IMR-90 (cell line): ENCODE measurements at regions not wholly inside any gene's neighbourhood (a gene's known extent, or its start where the extent isn't known, plus 50 kb on each side); places are given as distances from the start of the nearest gene placed in this dataset.

Source experiments
- CHD1 ChIP-seq: IDR thresholded peaks from 2 replicates; pipeline ENCODE4 v1.6.1; 2012; ENCODE audit warnings: low read depth, low read length, improper control_type of control experiment
- FOS ChIP-seq: fragments of 150-350 bp; IDR thresholded peaks from 2 replicates; pipeline ENCODE4 v1.6.1; 2016; ENCODE audit warnings: low read depth, low read length
- MAZ ChIP-seq: IDR thresholded peaks from 2 replicates; pipeline ENCODE4 v1.6.1; 2012; ENCODE audit warnings: low read depth, mild to moderate bottlenecking, low read length, improper control_type of control experiment, moderate library complexity, borderline replicate concordance
- NFE2L2 ChIP-seq: fragments of 150-350 bp; IDR thresholded peaks from 2 replicates; pipeline ENCODE4 v1.6.1; 2016; ENCODE audit warnings: low read depth, mild to moderate bottlenecking, low read length
- POLR2A ChIP-seq: IDR thresholded peaks from 2 replicates; pipeline ENCODE4 v1.6.1; 2012; ENCODE audit warnings: mild to moderate bottlenecking, low read depth, low read length
- RAD21 ChIP-seq: IDR thresholded peaks from 2 replicates; pipeline ENCODE4 v1.6.1; 2012; ENCODE audit warnings: low read length, improper control_type of control experiment
- RFX5 ChIP-seq: IDR thresholded peaks from 2 replicates; pipeline ENCODE4 v1.8.0; 2012; ENCODE audit warnings: low read depth, mild to moderate bottlenecking, low read length, moderate library complexity
- TF ChIP-seq, protein P1 (sequence below): conservative IDR thresholded peaks from 2 replicates; pipeline ENCODE4 v1.5.1; 2012; ENCODE audit warnings: mild to moderate bottlenecking, low read depth, low read length, improper control_type of control experiment
- TF ChIP-seq, protein P2 (sequence below): fragments of 150-350 bp; IDR thresholded peaks from 2 replicates; pipeline ENCODE4 v1.6.1; 2017; ENCODE audit warnings: mild to moderate bottlenecking, antibody characterized with exemption, low read length, low read depth

DNA sequence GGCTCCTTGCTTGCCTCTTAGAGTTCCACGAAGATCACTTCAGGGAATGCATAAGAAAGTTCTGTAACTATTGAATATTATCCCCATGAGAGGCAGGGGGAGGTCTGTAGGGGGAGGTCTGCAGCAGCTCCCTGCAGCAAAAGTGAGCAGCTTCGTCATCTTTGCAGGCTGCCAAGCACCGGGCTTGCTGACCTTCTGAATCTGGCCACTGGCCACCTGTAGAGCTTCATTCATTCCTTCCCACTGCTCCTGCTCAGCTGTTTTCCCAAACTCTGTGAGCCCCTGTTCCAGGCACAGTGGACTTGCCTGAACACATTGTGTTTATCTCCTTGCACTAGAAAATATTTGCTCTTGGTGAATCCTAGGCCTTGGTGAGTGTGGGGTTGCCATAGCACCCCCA, 443.3 kb downstream of the HAPSTR1 start:
- TF ChIP-seq, protein P1, sequence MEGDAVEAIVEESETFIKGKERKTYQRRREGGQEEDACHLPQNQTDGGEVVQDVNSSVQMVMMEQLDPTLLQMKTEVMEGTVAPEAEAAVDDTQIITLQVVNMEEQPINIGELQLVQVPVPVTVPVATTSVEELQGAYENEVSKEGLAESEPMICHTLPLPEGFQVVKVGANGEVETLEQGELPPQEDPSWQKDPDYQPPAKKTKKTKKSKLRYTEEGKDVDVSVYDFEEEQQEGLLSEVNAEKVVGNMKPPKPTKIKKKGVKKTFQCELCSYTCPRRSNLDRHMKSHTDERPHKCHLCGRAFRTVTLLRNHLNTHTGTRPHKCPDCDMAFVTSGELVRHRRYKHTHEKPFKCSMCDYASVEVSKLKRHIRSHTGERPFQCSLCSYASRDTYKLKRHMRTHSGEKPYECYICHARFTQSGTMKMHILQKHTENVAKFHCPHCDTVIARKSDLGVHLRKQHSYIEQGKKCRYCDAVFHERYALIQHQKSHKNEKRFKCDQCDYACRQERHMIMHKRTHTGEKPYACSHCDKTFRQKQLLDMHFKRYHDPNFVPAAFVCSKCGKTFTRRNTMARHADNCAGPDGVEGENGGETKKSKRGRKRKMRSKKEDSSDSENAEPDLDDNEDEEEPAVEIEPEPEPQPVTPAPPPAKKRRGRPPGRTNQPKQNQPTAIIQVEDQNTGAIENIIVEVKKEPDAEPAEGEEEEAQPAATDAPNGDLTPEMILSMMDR, result no peak
- TF ChIP-seq MAZ (no peak), FOS (no peak), NFE2L2 (no peak), RFX5 (no peak), CHD1 (no peak), POLR2A (no peak), RAD21 (no peak)
- TF ChIP-seq, protein P2, sequence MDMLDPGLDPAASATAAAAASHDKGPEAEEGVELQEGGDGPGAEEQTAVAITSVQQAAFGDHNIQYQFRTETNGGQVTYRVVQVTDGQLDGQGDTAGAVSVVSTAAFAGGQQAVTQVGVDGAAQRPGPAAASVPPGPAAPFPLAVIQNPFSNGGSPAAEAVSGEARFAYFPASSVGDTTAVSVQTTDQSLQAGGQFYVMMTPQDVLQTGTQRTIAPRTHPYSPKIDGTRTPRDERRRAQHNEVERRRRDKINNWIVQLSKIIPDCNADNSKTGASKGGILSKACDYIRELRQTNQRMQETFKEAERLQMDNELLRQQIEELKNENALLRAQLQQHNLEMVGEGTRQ, result no peak
